NCI-H2107 treated with DMSO at 0.1 percent for 48 hours (cell line): ENCODE measurements at regions not wholly inside any gene's neighbourhood (a gene's known extent, or its start where the extent isn't known, plus 50 kb on each side); places are given as distances from the start of the nearest gene placed in this dataset.
"Not testable (repeated sequence)": the region's sequence is repeated elsewhere in the genome, so short reads cannot be mapped to it uniquely, and the experiment has no call there.

Experiments
- DNase-seq: peaks from one replicate; lab custom pipeline; 2025; ENCODE audit not compliant: unreplicated experiment; lab: John Stamatoyannopoulos, UW

GRCh38 chr3:194939949-194940770 is 254.5 kb downstream of the FAM43A start:
- DNase-seq = no peak

- DNase-seq = no peak
These were observed 255.8 kb downstream of the FAM43A start for GRCh38 chr3:194941360-194941955.

DNA sequence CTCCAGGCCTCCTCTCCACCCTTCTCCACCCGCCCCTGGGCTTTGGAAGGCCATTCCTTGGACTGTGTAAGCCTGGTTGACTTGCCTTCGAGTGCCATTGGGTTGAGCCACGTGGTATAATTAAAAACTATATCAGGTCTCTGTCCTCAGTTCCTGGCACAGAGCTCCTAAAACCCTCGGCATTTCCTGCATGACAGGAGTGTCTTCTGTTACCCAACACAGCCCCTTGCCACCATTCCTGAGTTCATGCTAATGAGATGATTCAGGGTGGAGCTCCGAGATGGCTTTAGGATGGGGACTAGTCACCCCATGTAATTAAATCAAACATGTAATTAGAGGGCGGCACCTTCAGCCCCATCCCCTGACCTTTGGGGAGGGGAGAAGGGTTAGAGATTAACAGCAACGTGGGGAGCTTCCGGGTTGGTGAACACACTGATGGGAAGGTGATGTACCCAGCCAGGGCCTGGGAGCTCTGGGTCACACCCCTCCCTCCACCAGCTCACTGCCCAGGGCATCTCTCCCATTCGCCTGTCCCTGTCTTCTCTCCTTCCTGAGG is 256.4 kb downstream of the FAM43A start:
- no peak for DNase-seq

- no peak for DNase-seq
These were observed 258.8 kb downstream of the FAM43A start for GRCh38 chr3:194944526-194944925.

DNA sequence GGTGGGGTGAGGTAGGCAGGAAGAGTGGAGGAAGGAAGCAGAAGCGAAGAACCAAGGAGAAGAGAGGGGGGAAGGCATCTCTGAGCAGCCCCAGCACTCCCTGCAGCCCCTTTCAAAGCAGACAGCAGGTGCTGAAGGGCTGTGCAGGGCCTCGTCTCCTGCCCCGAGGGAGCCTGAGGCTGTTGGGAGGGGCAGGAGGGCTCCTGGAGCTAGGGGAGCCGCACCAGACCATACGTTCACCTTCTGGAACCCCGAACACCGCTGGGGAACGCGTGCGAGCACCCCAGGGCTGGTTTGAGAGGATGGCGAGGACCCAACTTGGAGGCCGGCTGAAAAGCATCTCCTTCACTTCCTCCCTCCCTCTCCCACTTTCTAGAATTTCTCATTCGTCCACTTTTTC is 259.8 kb downstream of the FAM43A start:
- no peak for DNase-seq

- no peak for DNase-seq
These were observed 260.4 kb downstream of the FAM43A start for GRCh38 chr3:194946091-194946490.

DNA sequence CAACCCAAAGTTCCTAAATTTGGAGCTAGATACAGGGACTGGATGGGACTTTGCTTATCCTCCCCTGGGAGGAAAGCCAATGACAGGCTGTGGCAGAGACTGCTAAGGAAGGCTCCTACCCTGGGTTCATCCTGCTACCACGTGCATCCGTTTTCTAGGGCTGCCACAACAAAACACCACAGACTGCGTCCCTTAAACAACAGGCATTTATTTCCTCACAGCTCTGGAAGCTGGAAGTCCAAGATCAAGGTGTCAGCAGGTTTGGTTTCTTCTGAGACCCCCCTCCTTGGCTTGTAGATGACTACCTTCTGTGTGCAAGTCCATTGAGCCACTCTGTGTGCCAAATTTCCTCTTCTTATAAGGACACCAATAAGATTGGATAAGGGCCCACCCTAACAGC is 263.9 kb downstream of the FAM43A start:
- DNase-seq = no peak

- DNase-seq = no peak
These were observed 265.4 kb downstream of the FAM43A start for GRCh38 chr3:194950906-194951628.

- DNase-seq = not testable (repeated sequence)
These were observed 265.9 kb downstream of the FAM43A start for GRCh38 chr3:194951629-194951920.

- no peak for DNase-seq
These were observed 266.4 kb downstream of the FAM43A start for GRCh38 chr3:194951931-194952582.

DNA sequence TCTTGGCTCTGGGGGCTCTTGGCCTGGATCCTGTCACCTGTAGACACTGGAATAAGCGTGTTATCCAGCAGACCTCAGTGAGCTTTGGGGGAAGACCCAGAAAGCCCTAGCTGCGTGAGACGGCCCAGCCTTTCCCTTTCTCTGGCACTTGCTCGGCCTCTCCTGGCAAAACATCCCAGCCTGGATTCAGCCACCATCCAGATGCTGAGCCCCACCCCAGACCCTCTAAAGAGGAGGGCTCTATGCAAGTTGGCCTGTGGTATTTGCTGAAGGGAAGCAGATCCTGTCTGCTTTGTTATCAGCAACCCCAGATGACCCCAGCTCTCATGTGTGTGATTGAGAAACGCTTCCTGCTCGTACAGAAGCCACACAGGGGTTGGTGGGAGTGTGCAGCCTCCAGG is 267.2 kb downstream of the FAM43A start:
- peak; percentile 31 for DNase-seq

DNA sequence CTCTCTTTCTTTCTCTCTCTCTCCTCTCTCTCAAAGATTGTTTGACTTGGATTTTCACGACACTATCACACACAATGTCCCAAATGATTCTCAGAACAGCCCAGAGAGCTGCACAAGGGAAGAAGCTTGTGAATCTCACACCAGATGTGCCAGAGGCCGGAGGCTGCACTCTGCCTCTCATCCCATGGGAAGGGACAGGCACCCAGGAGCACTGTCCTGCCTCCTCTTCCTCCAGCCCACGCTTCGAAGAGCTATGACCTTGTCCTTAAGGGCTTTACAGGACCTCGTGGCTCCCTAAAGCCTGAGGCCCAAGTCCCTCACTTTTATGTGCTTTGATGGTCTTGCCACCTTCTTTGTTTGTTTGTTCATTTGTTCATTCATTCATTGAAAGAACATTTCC is 267.6 kb downstream of the FAM43A start:
- DNase-seq = no peak

DNA sequence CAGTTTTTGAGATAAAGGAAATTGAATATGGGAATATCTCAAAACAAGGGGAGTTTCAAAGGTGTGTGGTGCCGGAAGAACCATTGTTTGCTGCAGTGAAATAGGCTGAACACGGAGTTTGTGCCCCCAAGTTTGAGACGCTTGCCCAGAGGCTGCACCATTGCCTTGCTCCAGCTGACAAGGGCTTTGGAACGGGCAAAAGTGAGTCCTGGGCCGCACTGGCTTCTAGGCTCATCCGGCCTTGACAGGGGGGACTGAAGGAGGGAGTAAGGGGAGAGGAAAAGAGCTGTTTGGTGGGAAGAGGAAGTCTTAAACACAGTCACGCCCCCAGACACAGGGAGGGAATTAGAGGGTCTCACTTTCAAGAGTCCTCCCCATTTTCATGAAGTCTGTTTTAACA is 269.9 kb downstream of the FAM43A start:
- DNase-seq = no peak

DNA sequence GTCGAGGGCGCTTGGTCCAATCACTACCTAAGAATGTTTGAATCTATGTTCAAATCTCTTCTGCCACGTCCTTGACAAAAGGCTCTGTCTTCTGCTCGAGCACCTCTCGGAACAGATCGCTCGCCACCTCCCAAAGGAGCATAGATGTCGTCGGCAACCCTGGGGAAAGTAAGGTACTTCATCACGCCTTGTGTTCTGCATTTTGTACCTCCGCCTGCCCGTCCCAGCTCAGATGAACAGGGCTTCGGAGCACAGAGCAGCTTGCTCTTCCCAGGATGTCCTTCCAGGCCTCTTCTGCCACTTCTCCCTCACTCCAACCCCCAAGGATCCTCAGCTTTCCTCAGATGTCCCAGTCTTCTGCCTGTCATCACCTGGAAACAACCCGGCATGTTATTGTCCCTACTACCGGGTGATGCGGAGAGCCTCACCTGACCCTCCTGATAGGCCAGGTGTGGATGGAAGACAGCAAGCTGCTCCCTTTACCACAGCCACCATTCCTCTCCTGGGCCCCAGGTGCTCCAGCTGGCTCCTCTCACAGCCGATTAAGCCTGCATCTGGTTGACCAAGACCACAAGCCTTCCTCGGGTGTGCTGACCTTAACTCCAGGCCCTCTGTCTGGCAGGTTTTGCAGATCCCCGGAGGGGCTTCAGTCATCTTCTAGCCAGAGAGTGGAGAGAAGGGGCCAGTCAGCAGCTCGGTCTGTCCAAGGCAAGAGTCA is 270.5 kb downstream of the FAM43A start:
- DNase-seq = no peak

DNA sequence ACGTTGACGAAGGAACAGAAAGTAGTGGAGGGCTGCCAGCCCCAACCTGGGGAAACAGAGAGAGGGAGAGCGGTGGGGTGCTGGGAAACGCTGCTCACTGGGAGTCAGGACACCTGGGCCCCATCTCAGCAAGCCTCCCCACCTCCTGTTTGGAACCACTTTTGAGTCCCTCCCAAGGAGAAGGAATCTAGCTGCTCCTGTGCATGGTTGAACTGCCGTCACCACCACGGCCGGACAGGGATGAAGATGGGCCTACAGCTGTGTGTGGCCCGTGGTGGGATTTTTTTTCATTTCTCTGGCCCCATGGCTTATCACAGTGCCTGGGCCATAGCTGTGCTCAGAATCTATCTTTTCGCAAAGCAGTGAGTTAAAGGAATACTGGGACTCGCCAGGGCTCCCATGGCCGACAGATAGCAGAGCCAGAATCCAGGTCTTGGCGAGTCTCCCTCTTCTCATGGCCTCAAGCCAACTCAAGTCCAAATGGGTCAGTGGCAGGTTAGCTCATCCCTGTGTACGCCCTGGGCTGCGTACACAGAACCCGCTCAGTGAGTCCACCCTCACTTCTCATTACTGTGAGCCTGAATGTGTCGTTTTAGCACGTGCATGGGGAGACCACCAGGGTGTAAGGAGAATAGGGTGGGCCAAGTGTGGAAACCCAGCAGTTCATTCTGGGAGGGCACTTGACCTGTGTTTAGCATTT is 271.2 kb downstream of the FAM43A start:
- DNase-seq = no peak

DNA sequence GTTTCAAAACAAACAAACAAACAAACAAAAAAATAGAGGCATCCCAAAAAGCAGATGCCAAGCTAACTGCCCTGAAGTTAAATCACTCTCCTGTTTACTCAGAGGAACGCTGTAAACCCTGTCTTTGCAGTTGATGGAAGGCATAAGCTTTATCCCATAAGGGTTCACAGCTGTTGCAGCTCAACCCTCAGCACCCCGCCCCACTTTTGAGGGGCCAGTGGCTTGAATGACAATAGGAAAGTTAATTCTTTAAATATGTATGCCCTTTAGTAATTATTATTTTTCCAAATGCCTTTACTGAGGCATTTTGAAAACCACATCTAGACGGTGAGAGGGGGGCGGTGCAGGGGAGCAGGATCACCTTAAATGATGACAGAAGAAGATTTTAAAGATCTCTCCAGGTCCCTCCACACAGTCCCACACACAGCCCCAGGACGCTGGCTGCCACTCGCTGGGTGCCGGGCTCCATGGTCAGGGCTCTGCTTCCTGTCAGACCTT is 272.1 kb downstream of the FAM43A start:
- DNase-seq = no peak

GRCh38 chr3:194959217-194959616 is 273.5 kb downstream of the FAM43A start:
- DNase-seq = no peak

- DNase-seq = not testable (repeated sequence)
These were observed 274.0 kb downstream of the FAM43A start for GRCh38 chr3:194959666-194960065.

DNA sequence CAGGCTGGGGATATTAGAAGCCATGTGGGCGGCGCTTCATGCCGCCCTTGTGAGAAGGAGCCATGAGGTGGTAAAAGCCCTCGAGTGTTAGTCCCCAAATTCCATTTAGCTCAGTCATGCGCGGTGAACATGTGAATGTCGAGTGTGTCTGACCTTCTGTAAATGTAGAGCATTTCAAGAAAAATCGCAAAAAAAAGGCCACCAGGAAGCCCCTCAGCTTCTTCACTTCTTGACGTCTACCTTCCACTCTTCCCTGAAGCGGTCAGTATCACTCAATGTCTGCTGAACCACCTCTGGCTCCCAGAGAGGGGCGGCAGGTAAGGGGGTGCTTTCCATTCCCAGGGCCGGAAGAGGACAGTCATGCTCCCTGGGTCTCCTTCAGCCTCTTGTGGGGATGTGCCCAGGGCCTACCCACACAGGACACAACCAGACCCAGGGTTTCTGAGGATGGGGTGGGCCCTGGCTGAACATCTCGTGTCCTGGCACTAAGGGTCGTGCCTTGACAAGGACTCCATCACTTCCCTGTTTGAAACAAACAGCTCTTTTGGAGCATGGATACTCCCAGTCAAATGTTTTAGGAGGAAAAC is 274.9 kb downstream of the FAM43A start:
- DNase-seq = no peak

DNA sequence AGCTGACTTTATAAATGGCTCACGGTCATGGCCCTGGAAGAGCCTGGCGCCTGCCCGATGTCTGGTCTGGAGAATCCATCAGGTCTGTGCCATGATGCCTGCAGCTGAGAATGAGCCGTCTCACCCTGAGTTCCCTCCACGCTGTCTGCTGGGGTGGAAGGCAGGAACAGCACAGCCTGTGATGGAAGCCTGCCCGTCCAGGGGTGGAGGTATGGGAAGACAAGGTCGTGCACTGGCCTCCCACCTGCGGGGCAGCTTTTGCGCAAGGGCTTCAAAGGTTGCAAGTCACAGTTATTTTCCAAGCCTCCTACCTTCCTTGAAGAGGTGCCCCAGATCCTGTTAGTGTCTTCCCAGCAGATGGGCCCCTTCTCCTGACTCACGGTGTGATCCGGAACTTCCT is 275.5 kb downstream of the FAM43A start:
- no peak for DNase-seq
